K562 (cell line): ENCODE measurements at regions not wholly inside any gene's neighbourhood (a gene's known extent, or its start where the extent isn't known, plus 50 kb on each side); places are given as distances from the start of the nearest gene placed in this dataset.

ENCODE experiments used
- ATF7 ChIP-seq: fragments of 450-650 bp; IDR thresholded peaks from 2 replicates; pipeline ENCODE4 v1.7.1; 2014; ENCODE audit warnings: mild to moderate bottlenecking, moderate library complexity
- BCL6 ChIP-seq: fragments of 250-450 bp; sonication (Bioruptor Pico); IDR thresholded peaks from 2 replicates; pipeline ENCODE4 v1.4.0; 2020
- CTBP1 ChIP-seq: fragments of 450-650 bp; IDR thresholded peaks from 2 replicates; pipeline ENCODE4 v1.6.1; 2016; ENCODE audit warnings: borderline replicate concordance
- CTCFL ChIP-seq: IDR thresholded peaks from 2 replicates; pipeline ENCODE4 v1.6.1; 2011; ENCODE audit warnings: borderline replicate concordance, low read depth, mild to moderate bottlenecking, moderate library complexity, low read length; ENCODE audit not compliant: insufficient read depth, poor library complexity, severe bottlenecking
- ETV1 ChIP-seq: fragments of 450-650 bp; conservative IDR thresholded peaks from 2 replicates; pipeline ENCODE4 v1.6.1; 2016; ENCODE audit warnings: missing genetic modification characterization, control low read depth, low read depth, missing compliant biosample characterization
- HDGF ChIP-seq: fragments of 450-650 bp; IDR thresholded peaks from 2 replicates; pipeline ENCODE4 v1.6.1; 2016
- HIVEP1 ChIP-seq: fragments of 250-450 bp; sonication (Bioruptor Pico); IDR thresholded peaks from 2 replicates; pipeline ENCODE4 v1.4.0; 2020; ENCODE audit warnings: mild to moderate bottlenecking
- MTA3 ChIP-seq: fragments of 450-650 bp; formaldehyde crosslinking; IDR thresholded peaks from 2 replicates; pipeline ENCODE4 v1.6.1; 2017; ENCODE audit warnings: mild to moderate bottlenecking, borderline replicate concordance
- NKRF ChIP-seq: fragments of 450-650 bp; IDR thresholded peaks from 2 replicates; pipeline ENCODE4 v1.6.1; 2016; ENCODE audit warnings: borderline replicate concordance
- POLR2H ChIP-seq: IDR thresholded peaks from 2 replicates; pipeline ENCODE4 v1.6.1; 2016; ENCODE audit warnings: missing genetic modification characterization, low read depth, mild to moderate bottlenecking, control low read depth, missing compliant biosample characterization, moderate library complexity
- POU5F1 ChIP-seq: fragments of 150-350 bp; IDR thresholded peaks from 2 replicates; pipeline ENCODE4 v1.6.1; 2014; ENCODE audit warnings: borderline replicate concordance, low read length, low read depth, mild to moderate bottlenecking; ENCODE audit not compliant: partially characterized antibody
- SFPQ ChIP-seq: fragments of 200-400 bp; formaldehyde crosslinking; IDR thresholded peaks from 2 replicates; pipeline ENCODE4 v1.6.1; 2017; ENCODE audit warnings: mild to moderate bottlenecking, low read depth, low read length, moderate library complexity
- TAF15 ChIP-seq: fragments of 200-400 bp; formaldehyde crosslinking; IDR thresholded peaks from 2 replicates; pipeline ENCODE4 v1.6.1; 2017; ENCODE audit warnings: mild to moderate bottlenecking, low read depth, low read length, moderate library complexity
- TOE1 ChIP-seq, 2 experiments: fragments of 450-650 bp in 1 of 2; sonication (generic) in 1 of 2; formaldehyde crosslinking in 1 of 2; IDR thresholded peaks; 2 replicates each; pipeline versions ENCODE4 v1.7.1 to v1.8.0; 2016 to 2022; ENCODE audit warnings: borderline replicate concordance in 2 of 2, mild to moderate bottlenecking in 2 of 2, antibody characterized with exemption in 1 of 2, inconsistent platforms in 1 of 2, low read depth in 1 of 2, missing genetic modification reagents in 1 of 2, moderate library complexity in 1 of 2
- ZNF561 ChIP-seq: fragments of 450-650 bp; formaldehyde crosslinking; conservative IDR thresholded peaks from 2 replicates; pipeline ENCODE4 v1.4.0; 2020; ENCODE audit warnings: mild to moderate bottlenecking, moderate library complexity
- ZNF695 ChIP-seq: fragments of 450-650 bp; formaldehyde crosslinking; IDR thresholded peaks from 2 replicates; pipeline ENCODE4 v1.4.0; 2020; ENCODE audit warnings: mild to moderate bottlenecking, moderate library complexity

GRCh38 chr1:88557014-88557413 is 127.1 kb upstream of the PKN2 start (continued):
- TF ChIP-seq CTCFL = no peak
- TF ChIP-seq ZNF695 (CRISPR knock-in tag) = no peak
- TF ChIP-seq TOE1 (IDR thresholded peaks at IDR 0.05; ENCODE audit: borderline replicate concordance) = no peak
- no peak for TF ChIP-seq TOE1 (CRISPR knock-in tag; IDR thresholded peaks at IDR 0.05; ENCODE audit: borderline replicate concordance, low read depth)
- TF ChIP-seq NKRF = no peak
- no peak for TF ChIP-seq CTBP1
- no peak for TF ChIP-seq BCL6
- no peak for TF ChIP-seq POLR2H (tag)
- no peak for TF ChIP-seq HIVEP1 (CRISPR knock-in tag)
- no peak for TF ChIP-seq MTA3
- no peak for TF ChIP-seq ZNF561 (CRISPR knock-in tag)
- TF ChIP-seq TAF15 = no peak
- TF ChIP-seq POU5F1 = no peak
- no peak for TF ChIP-seq SFPQ
- no peak for TF ChIP-seq HDGF
- TF ChIP-seq ATF7 = peak; percentile 56; the same call in 1 of the 2 replicates
- TF ChIP-seq ETV1 (tag) = no peak
